A673 (cell line): ENCODE measurements at regions not wholly inside any gene's neighbourhood (a gene's known extent, or its start where the extent isn't known, plus 50 kb on each side); places are given as distances from the start of the nearest gene placed in this dataset.

Experiments
- BruUV-seq: library from RNA; stranded (reverse); fragments of 400-500 nt; replicated peaks from 2 replicates; lab custom pipeline; 2021; lab: Mats Ljungman, UMichigan
- CTCF ChIA-PET: fragments of 300-600 bp; sonication (Branson Sonifier 250); formaldehyde crosslinking; loops from one replicate; lab custom pipeline; 2022; ENCODE audit warnings: antibody characterized with exemption; lab: Charles Lee
- POLR2A ChIA-PET: fragments of 300-600 bp; sonication (Branson Sonifier 250); formaldehyde crosslinking; loops from one replicate; lab custom pipeline; 2022; ENCODE audit warnings: antibody characterized with exemption; ENCODE audit not compliant: low non-redundant PET; lab: Charles Lee
- DNase-seq: peaks from one replicate; pipeline ENCODE4 v3.0.0-alpha.2; 2015; ENCODE audit warnings: low spot score
- H3K27ac ChIP-seq: fragments of 200-600 bp; sonication (generic); 2 replicates; pipeline ENCODE4 v1.5.1; 2016; ENCODE audit warnings: mixed run types, low read depth, mild to moderate bottlenecking, mixed read lengths, antibody characterized with exemption, low read length; ENCODE audit not compliant: poor library complexity, severe bottlenecking
- H3K27me3 ChIP-seq: fragments of 200-600 bp; sonication (generic); replicated peaks from 2 replicates; pipeline ENCODE4 v1.6.1; 2017; ENCODE audit warnings: mixed run types, low read depth, mild to moderate bottlenecking, mixed read lengths, antibody characterized with exemption, low read length; ENCODE audit not compliant: insufficient read depth, poor library complexity
- H3K36me3 ChIP-seq: fragments of 200-600 bp; sonication (generic); 2 replicates; pipeline ENCODE4 v1.6.1; 2016; ENCODE audit warnings: mixed run types, mild to moderate bottlenecking, mixed read lengths, antibody characterized with exemption, low read length; ENCODE audit not compliant: insufficient read depth, poor library complexity, severe bottlenecking
- H3K4me1 ChIP-seq: fragments of 200-600 bp; sonication (generic); 2 replicates; pipeline ENCODE4 v1.6.1; 2017; ENCODE audit warnings: mixed run types, mild to moderate bottlenecking, mixed read lengths, antibody characterized with exemption, low read length; ENCODE audit not compliant: insufficient read depth, poor library complexity, severe bottlenecking
- H3K4me3 ChIP-seq: fragments of 200-600 bp; sonication (generic); 2 replicates; pipeline ENCODE4 v1.5.1; 2016; ENCODE audit warnings: low read depth, mixed run types, mild to moderate bottlenecking, mixed read lengths, low read length; ENCODE audit not compliant: poor library complexity, severe bottlenecking
- H3K9me3 ChIP-seq: fragments of 200-600 bp; sonication (generic); 2 replicates; pipeline ENCODE4 v1.6.1; 2016; ENCODE audit warnings: mixed run types, low read depth, mild to moderate bottlenecking, mixed read lengths, antibody characterized with exemption, low read length; ENCODE audit not compliant: poor library complexity, severe bottlenecking
- CTCF ChIP-seq: fragments of 300-800, 200-600 bp; sonication (generic); conservative IDR thresholded peaks from 2 replicates; pipeline ENCODE4 v1.5.1; 2017; ENCODE audit warnings: low read depth, mild to moderate bottlenecking, antibody characterized with exemption, low read length, moderate library complexity, mixed read lengths
- EZH2 ChIP-seq: fragments of 200-600 bp; sonication (generic); IDR thresholded peaks from 2 replicates; pipeline ENCODE4 v1.6.1; 2017; ENCODE audit warnings: borderline replicate concordance, low read depth, mild to moderate bottlenecking, mixed read lengths, antibody characterized with exemption, low read length; ENCODE audit not compliant: poor library complexity, severe bottlenecking
- intact Hi-C: fragments of 100-400 bp; cut with micrococcal nuclease; formaldehyde crosslinking; loops from one replicate; pipeline ENCODE4 v1.10.0; 2022; ENCODE audit not compliant: unreplicated experiment

- Histone ChIP-seq H3K4me3 (no peak overlapping the region), H3K9me3 (no peaks in the 10 kb centered on the region), H3K4me1 (no peaks in the 10 kb centered on the region), H3K36me3 (no peaks in the 10 kb centered on the region), H3K27me3 (peaks cover 94% of the 10 kb centered on the region), H3K27ac (no peak overlapping the region)
- peak; percentile 56 for DNase-seq
- BruUV-seq, result no TSS peak
- TF ChIP-seq CTCF, result no peak
- TF ChIP-seq EZH2, result no peak
- CTCF ChIA-PET, result no interaction called here
- intact Hi-C loops, result no loop called here
- POLR2A ChIA-PET, result no interaction called here
These were observed 140.4 kb downstream of the ENGASE start for GRCh38 chr17:79214940-79215604.

- peaks cover 97% of the 10 kb centered on the region for H3K27me3 ChIP-seq
- ChIA-PET POLR2A (no interaction called here), CTCF (no interaction called here)
- BruUV-seq, result no TSS peak
- DNase-seq, result no peak
- no peaks in the 10 kb centered on the region for H3K36me3 ChIP-seq
- no peak overlapping the region for H3K27ac ChIP-seq
- no peaks in the 10 kb centered on the region for H3K9me3 ChIP-seq
- TF ChIP-seq CTCF (no peak), EZH2 (no peak)
- H3K4me3 ChIP-seq, result no peak overlapping the region
- no peaks in the 10 kb centered on the region for H3K4me1 ChIP-seq
- intact Hi-C loops, result no loop called here
These were observed 139.8 kb downstream of the ENGASE start for GRCh38 chr17:79214459-79214858.

GRCh38 chr17:79213305-79213704, 138.7 kb downstream of the ENGASE start:
- H3K4me3 ChIP-seq, result no peak overlapping the region
- no peak overlapping the region for H3K27ac ChIP-seq
- intact Hi-C loops, result no loop called here
- H3K36me3 ChIP-seq, result no peaks in the 10 kb centered on the region
- BruUV-seq, result no TSS peak
- H3K27me3 ChIP-seq, result peaks cover 96% of the 10 kb centered on the region
- ChIA-PET CTCF (no interaction called here), POLR2A (no interaction called here)
- TF ChIP-seq EZH2 (no peak), CTCF (no peak)
- H3K4me1 ChIP-seq, result no peaks in the 10 kb centered on the region
- no peaks in the 10 kb centered on the region for H3K9me3 ChIP-seq
- DNase-seq, result no peak
